ENCODE measurements at regions not wholly inside any gene's neighbourhood (a gene's known extent, or its start where the extent isn't known, plus 50 kb on each side); places are given as distances from the start of the nearest gene placed in this dataset.

DNA sequence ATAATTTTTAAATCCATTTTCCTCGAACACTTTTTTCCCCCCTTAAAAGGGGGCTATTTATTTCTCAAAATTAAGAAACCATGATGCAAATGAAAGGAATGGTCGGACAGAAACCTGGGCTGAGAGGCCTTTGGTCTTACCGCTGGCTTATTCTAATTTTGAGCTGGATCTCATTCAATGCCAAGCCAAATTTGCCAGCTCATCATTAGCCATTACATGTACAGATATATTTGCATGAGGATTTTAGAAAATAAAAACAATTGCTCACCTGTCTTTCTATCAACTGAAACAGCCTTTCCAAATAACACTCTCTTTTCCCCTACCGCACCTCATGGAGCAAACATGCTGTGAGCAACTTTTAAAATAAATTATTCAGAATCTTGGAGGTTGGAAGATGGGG lies 219.5 kb upstream of the DTNBP1 start:
- WGBS, 2 experiments (ENCODE audit: low coverage in 1 of 2, low lambda C conversion rate in 2 of 2, missing lambda C conversion rate in 2 of 2), result 60 to 62% methylated on average over 4 of the region's 4 CpGs
- H3K9me2 ChIP-seq (ENCODE audit: insufficient read depth), result no peaks in the 10 kb centered on the region
- H3K9ac ChIP-seq, result no peak overlapping the region
- no peaks in the 10 kb centered on the region for H3K79me2 ChIP-seq (ENCODE audit: insufficient read depth)
- no peaks in the 10 kb centered on the region for H3K36me3 ChIP-seq (ENCODE audit: low read depth)
- no peak overlapping the region for H2AFZ ChIP-seq
- no peaks in the 10 kb centered on the region for H3K27me3 ChIP-seq (replicated peaks; ENCODE audit: insufficient read depth)
- H3K4me2 ChIP-seq (ENCODE audit: unreplicated experiment), result no peak overlapping the region
- H3F3A ChIP-seq (ENCODE audit: insufficient read depth), result peaks cover 11% of the 10 kb centered on the region; the same call in 1 of the 2 replicates
- TF ChIP-seq EZH2phosphoT487 (IDR thresholded peaks at IDR 0.05; ENCODE audit: insufficient read depth, low read depth) (no peak), EZH2 (IDR thresholded peaks at IDR 0.05; ENCODE audit: insufficient read depth, poor library complexity, severe bottlenecking) (no peak)
- DNase-seq, result no peak
- no peak overlapping the region for H3K27ac ChIP-seq
- no peaks in the 10 kb centered on the region for H3K9me3 ChIP-seq (ENCODE audit: low read depth)
- in situ Hi-C loops (cut with MboI), result no loop called here
- H3K4me1 ChIP-seq (ENCODE audit: insufficient read depth), result peaks cover 12% of the 10 kb centered on the region
- H3K4me3 ChIP-seq, result no peak overlapping the region
- H4K20me1 ChIP-seq (ENCODE audit: insufficient read depth), result no peaks in the 10 kb centered on the region

DNA sequence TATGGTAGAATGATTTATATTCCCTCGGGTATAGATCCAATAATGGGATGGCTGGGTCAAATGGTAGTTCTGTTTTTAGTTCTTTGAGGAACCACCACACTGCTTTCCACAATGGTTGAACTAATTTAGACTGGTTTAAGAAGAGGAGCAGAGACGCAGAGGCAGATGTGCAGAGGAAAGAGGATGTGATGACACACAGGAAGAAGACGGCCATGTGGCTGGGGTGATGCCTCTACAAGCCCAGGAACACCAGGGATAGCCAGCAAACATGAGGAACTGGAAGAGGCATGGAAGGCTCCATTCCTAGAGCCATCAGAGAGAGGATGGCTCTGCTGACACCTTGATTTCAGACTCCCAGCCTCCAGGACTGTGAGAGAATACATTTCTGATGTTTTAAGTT lies 218.3 kb upstream of the DTNBP1 start:
- 85 to 90% methylated on average over 3 of the region's 3 CpGs for WGBS, 2 experiments (ENCODE audit: low coverage in 1 of 2, low lambda C conversion rate in 2 of 2, missing lambda C conversion rate in 2 of 2)
- TF ChIP-seq EZH2phosphoT487 (IDR thresholded peaks at IDR 0.05; ENCODE audit: insufficient read depth, low read depth), result no peak
- TF ChIP-seq EZH2 (IDR thresholded peaks at IDR 0.05; ENCODE audit: insufficient read depth, poor library complexity, severe bottlenecking), result no peak
- Histone ChIP-seq H3K36me3 (ENCODE audit: low read depth) (no peaks in the 10 kb centered on the region), H3K9me2 (ENCODE audit: insufficient read depth) (no peaks in the 10 kb centered on the region), H3K4me1 (ENCODE audit: insufficient read depth) (peaks cover 14% of the 10 kb centered on the region), H3F3A (ENCODE audit: insufficient read depth) (peaks cover 17% of the 10 kb centered on the region), H3K4me3 (no peak overlapping the region), H3K79me2 (ENCODE audit: insufficient read depth) (no peaks in the 10 kb centered on the region), H3K27me3 (replicated peaks; ENCODE audit: insufficient read depth) (no peaks in the 10 kb centered on the region), H3K9me3 (ENCODE audit: low read depth) (no peaks in the 10 kb centered on the region), H3K27ac (no peak overlapping the region), H3K4me2 (ENCODE audit: unreplicated experiment) (no peak overlapping the region), H3K9ac (no peak overlapping the region), H4K20me1 (ENCODE audit: insufficient read depth) (no peaks in the 10 kb centered on the region), H2AFZ (no peak overlapping the region)
- in situ Hi-C loops (cut with MboI), result no loop called here
- no peak for DNase-seq

DNA sequence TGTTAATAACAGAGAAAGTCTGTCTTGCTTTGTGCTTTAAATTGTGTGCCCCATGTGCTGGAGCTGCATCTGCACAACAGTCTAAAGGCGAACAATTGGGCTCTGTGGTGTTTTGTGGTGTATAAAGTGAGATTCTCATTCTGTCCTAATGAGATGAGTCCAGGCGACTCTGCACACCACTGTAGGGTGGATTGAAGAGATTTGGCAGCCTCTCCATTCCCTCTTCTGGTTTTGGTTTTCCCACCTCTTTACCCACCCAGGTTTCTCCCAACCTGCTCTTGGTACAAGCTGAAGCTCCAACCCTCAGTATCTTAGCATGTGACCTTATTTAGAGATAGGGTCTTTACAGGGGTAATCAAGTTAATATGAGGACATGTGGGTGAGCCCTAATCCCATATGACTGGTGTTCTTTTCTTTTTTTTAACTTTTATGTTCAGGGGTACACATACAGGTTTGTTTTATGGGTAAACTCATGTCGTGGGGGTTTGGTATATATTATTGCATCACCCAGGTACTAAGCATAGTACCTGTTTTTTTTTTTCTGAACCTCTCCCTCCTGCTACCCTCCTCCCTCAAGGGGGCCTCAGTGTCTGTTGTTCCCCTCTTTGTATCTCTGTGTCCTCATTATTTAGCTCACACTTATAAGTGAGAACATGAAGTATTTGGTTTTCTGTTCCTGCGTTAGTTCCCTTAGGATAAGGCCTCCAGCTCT lies 217.6 kb upstream of the DTNBP1 start:
- TF ChIP-seq EZH2 (IDR thresholded peaks at IDR 0.05; ENCODE audit: insufficient read depth, poor library complexity, severe bottlenecking), result no peak
- no peak for TF ChIP-seq EZH2phosphoT487 (IDR thresholded peaks at IDR 0.05; ENCODE audit: insufficient read depth, low read depth)
- 0 out of 2 replicates have a peak overlapping the region, but pooled peaks have one; percentile 8 for H3K4me3 ChIP-seq
- H3K4me1 ChIP-seq (ENCODE audit: insufficient read depth), result peaks cover 20% of the 10 kb centered on the region
- no peak overlapping the region for H3K9ac ChIP-seq
- in situ Hi-C loops (cut with MboI), result no loop called here
- no peaks in the 10 kb centered on the region for H4K20me1 ChIP-seq (ENCODE audit: insufficient read depth)
- WGBS, 2 experiments (ENCODE audit: low coverage in 1 of 2, low lambda C conversion rate in 2 of 2, missing lambda C conversion rate in 2 of 2), result 57 to 60% methylated on average over 4 of the region's 4 CpGs
- no peak for DNase-seq
- no peaks in the 10 kb centered on the region for H3K27me3 ChIP-seq (replicated peaks; ENCODE audit: insufficient read depth)
- H3K4me2 ChIP-seq (ENCODE audit: unreplicated experiment), result peak overlapping the region; percentile 38
- H3K27ac ChIP-seq, result no peak overlapping the region
- peaks cover 23% of the 10 kb centered on the region for H3F3A ChIP-seq (ENCODE audit: insufficient read depth)
- no peaks in the 10 kb centered on the region for H3K36me3 ChIP-seq (ENCODE audit: low read depth)
- no peaks in the 10 kb centered on the region for H3K9me2 ChIP-seq (ENCODE audit: insufficient read depth)
- no peaks in the 10 kb centered on the region for H3K9me3 ChIP-seq (ENCODE audit: low read depth)
- 0 out of 2 replicates have a peak overlapping the region, but pooled peaks have one; percentile 40 for H2AFZ ChIP-seq
- no peaks in the 10 kb centered on the region for H3K79me2 ChIP-seq (ENCODE audit: insufficient read depth)

DNA sequence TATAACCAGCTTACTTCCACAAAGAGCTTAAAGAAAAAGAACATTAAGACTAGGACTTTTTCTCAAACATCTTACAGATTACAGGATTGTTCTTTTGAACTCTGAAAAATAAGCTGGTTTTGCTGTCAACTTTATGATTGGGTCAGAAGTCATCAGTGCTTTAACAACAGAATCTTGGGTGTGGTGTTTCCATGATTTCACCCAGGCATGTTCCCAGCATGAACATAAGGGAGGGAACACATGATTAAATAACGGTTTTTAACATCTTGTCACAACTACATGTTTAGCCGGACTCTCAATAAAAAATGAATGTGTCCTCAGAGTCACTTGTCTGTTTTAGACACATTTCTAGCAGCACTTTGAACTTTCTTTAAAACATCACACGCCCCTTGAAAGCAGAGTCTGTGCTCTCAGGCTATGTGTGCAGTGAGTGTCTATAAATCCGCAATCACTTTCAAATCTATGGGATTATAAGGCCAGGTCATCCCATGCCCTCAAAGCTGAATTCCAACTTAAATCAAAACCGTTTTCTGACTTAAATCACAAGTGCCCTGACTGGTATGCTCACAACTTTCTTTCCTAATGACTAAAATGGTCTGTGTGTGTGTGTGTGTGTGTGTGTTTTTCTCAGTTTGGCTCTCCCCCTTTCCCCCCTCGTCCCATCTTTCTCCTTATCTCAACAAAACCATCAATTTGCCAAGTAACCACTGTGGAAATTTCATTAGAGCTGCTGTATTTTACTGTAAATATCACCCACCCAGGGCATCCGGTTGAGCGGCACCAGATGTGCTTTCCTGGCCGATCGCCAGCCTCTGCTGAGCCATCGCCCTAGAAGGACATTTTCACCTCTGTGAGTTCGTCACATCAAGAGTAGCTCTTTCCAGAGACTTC lies 216.8 kb upstream of the DTNBP1 start:
- Histone ChIP-seq H3K9ac (no peak overlapping the region), H3K4me1 (ENCODE audit: insufficient read depth) (peaks cover 21% of the 10 kb centered on the region), H3K36me3 (ENCODE audit: low read depth) (no peaks in the 10 kb centered on the region), H2AFZ (0 out of 2 replicates have a peak overlapping the region, but pooled peaks have one; percentile 40), H3K9me2 (ENCODE audit: insufficient read depth) (no peaks in the 10 kb centered on the region), H3K4me2 (ENCODE audit: unreplicated experiment) (peak overlapping the region; percentile 38), H3K79me2 (ENCODE audit: insufficient read depth) (no peaks in the 10 kb centered on the region), H3K27me3 (replicated peaks; ENCODE audit: insufficient read depth) (no peaks in the 10 kb centered on the region), H3K9me3 (ENCODE audit: low read depth) (no peaks in the 10 kb centered on the region), H3K4me3 (0 out of 2 replicates have a peak overlapping the region, but pooled peaks have one; percentile 8), H3K27ac (no peak overlapping the region), H3F3A (ENCODE audit: insufficient read depth) (peaks cover 23% of the 10 kb centered on the region), H4K20me1 (ENCODE audit: insufficient read depth) (no peaks in the 10 kb centered on the region)
- peak; percentile 86 for DNase-seq
- in situ Hi-C loops (cut with MboI), result no loop called here
- WGBS, 2 experiments (ENCODE audit: low coverage in 1 of 2, low lambda C conversion rate in 2 of 2, missing lambda C conversion rate in 2 of 2), result 12 to 13% methylated on average over 12 of the region's 12 CpGs
- no peak for TF ChIP-seq EZH2phosphoT487 (IDR thresholded peaks at IDR 0.05; ENCODE audit: insufficient read depth, low read depth)
- TF ChIP-seq EZH2 (IDR thresholded peaks at IDR 0.05; ENCODE audit: insufficient read depth, poor library complexity, severe bottlenecking), result no peak

All from GM23248 (cell line).